NCI-H1105 treated with DMSO at 0.1 percent for 48 hours (cell line): ENCODE measurements at regions not wholly inside any gene's neighbourhood (a gene's known extent, or its start where the extent isn't known, plus 50 kb on each side); places are given as distances from the start of the nearest gene placed in this dataset.
"Not testable (repeated sequence)": the region's sequence is repeated elsewhere in the genome, so short reads cannot be mapped to it uniquely, and the experiment has no call there.

Experiments
- DNase-seq: peaks from one replicate; lab custom pipeline; 2025; lab: John Stamatoyannopoulos, UW

- no peak for DNase-seq
Observed at GRCh38 chr16:8062677-8063076, 527.6 kb downstream of the TMEM114 start.

- DNase-seq = no peak
Observed at GRCh38 chr16:8055761-8056160, 534.5 kb downstream of the TMEM114 start.

- no peak for DNase-seq
Observed at GRCh38 chr16:8053437-8053836, 536.9 kb downstream of the TMEM114 start.

- DNase-seq = no peak
Observed at GRCh38 chr16:8048433-8048832, 541.9 kb downstream of the TMEM114 start.

- DNase-seq = no peak
Observed at GRCh38 chr16:8047736-8048135, 542.6 kb downstream of the TMEM114 start.

- no peak for DNase-seq
Observed at GRCh38 chr16:8044796-8045195, 545.5 kb downstream of the TMEM114 start.

GRCh38 chr16:8032406-8032805 is 557.9 kb downstream of the TMEM114 start:
- no peak for DNase-seq

- DNase-seq = not testable (repeated sequence)
Observed at GRCh38 chr16:8030004-8030403, 560.3 kb downstream of the TMEM114 start.

- DNase-seq = no peak
Observed at GRCh38 chr16:8026450-8026849, 563.9 kb downstream of the TMEM114 start.

GRCh38 chr16:8023326-8023725 is 567.0 kb downstream of the TMEM114 start:
- no peak for DNase-seq

- no peak for DNase-seq
Observed at GRCh38 chr16:8005096-8005860, 585.0 kb downstream of the TMEM114 start.

- no peak for DNase-seq
Observed at GRCh38 chr16:7998789-7999453, 591.4 kb downstream of the TMEM114 start.

- DNase-seq = no peak
Observed at GRCh38 chr16:7997966-7998365, 592.3 kb downstream of the TMEM114 start.

GRCh38 chr16:7992616-7993015 is 597.7 kb downstream of the TMEM114 start:
- no peak for DNase-seq

GRCh38 chr16:7990626-7991260 is 599.6 kb downstream of the TMEM114 start:
- DNase-seq = no peak

GRCh38 chr16:7983676-7984075 is 606.6 kb downstream of the TMEM114 start:
- no peak for DNase-seq

- no peak for DNase-seq
Observed at GRCh38 chr16:7980133-7980483, 610.2 kb downstream of the TMEM114 start.

GRCh38 chr16:7979448-7980132 is 610.7 kb downstream of the TMEM114 start:
- no peak for DNase-seq

- peak; percentile 45 for DNase-seq
Observed at GRCh38 chr16:7976563-7976962, 613.7 kb downstream of the TMEM114 start.

GRCh38 chr16:7976125-7976524 is 614.2 kb downstream of the TMEM114 start:
- no peak for DNase-seq

GRCh38 chr16:7967996-7968509 is 622.3 kb downstream of the TMEM114 start:
- DNase-seq = no peak

- no peak for DNase-seq
Observed at GRCh38 chr16:7964744-7965143, 625.6 kb downstream of the TMEM114 start.
